GM12892 (cell line): ENCODE measurements at regions not wholly inside any gene's neighbourhood (a gene's known extent, or its start where the extent isn't known, plus 50 kb on each side); places are given as distances from the start of the nearest gene placed in this dataset.
"Not testable (repeated sequence)": the region's sequence is repeated elsewhere in the genome, so short reads cannot be mapped to it uniquely, and the experiment has no call there.

Experiments
- DNase-seq: peaks from one replicate; pipeline ENCODE4 v3.0.0; 2011; ENCODE audit not compliant: insufficient read length
- FAIRE-seq: peaks from 2 replicates; lab custom pipeline; 2011; peaks lifted over from hg19 to GRCh38; lab: Jason Lieb, UNC
- POLR2A ChIP-seq: IDR thresholded peaks from 2 replicates; pipeline ENCODE4 v1.6.1; 2011; ENCODE audit warnings: low read depth, low read length, control low read depth
- POLR2AphosphoS5 ChIP-seq: IDR thresholded peaks from 2 replicates; pipeline ENCODE4 v1.6.1; 2011; ENCODE audit warnings: low read depth, low read length, control low read depth
- TAF1 ChIP-seq: IDR thresholded peaks from 2 replicates; pipeline ENCODE4 v1.6.1; 2011; ENCODE audit warnings: low read depth, mild to moderate bottlenecking, control low read depth, low read length, borderline replicate concordance

DNA sequence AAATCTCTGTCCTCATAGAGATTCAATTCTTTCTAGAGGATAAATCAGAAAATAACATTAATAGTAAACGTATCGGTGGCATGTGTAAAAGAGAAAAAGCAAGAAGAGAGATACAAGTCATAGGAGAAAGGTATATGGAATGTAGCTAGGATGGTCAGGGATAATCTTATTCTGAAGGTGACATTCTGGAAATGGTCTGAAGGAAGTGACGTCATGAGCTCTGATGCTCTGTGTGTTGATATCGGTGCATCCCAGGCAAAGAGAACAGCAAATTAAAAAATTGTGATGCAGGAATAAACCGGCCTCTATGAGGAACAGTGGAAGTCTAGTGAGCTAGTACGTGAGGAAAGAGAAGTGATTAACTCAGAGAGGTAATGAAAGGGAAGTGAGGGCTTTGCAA is 1215.8 kb downstream of the CNTNAP5 start:
- no peak for DNase-seq
- TF ChIP-seq TAF1 (no peak), POLR2AphosphoS5 (no peak), POLR2A (no peak)
- FAIRE-seq, result no peak

DNA sequence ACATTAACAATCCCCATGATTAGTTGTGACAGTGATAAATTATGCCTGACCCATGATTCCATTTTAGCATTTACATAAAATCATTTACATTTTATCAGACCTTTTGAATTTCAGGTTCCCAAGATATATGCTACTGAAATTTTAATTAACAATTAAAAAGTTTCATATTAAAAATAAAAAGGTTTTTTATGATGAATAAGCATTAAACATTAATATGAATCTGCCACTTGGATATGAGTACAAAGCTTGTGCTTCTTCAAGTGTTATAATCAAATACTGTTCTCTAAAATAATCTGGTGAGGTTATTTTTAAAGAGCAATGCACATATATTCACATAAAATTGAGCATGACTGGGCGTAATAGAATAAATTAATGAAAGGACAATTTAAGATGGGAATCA is 1218.0 kb downstream of the CNTNAP5 start:
- no peak for TF ChIP-seq POLR2A
- no peak for TF ChIP-seq POLR2AphosphoS5
- no peak for TF ChIP-seq TAF1
- FAIRE-seq (no peak), DNase-seq (no peak)

DNA sequence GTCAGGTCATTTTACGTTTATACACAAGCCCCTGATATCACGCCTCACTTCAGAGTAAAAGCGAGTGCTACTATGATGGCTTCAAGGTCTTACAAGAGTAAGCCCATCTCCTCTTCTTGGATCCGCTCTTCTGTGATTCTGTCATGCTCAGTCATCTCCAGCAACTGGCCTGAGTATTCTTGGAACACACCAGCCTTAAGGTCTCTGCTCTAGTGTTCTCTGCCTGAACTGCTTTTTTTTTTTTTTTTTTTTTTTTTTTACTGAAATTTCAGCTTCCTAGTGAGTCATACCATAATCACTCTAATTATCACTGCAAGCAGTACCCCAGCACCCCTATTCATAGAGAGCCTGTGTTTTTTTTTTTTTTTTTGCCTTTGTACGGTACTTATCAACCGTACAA is 1228.9 kb downstream of the CNTNAP5 start:
- DNase-seq, result no peak
- no peak for FAIRE-seq
- TF ChIP-seq POLR2AphosphoS5 (no peak), POLR2A (no peak), TAF1 (no peak)

DNA sequence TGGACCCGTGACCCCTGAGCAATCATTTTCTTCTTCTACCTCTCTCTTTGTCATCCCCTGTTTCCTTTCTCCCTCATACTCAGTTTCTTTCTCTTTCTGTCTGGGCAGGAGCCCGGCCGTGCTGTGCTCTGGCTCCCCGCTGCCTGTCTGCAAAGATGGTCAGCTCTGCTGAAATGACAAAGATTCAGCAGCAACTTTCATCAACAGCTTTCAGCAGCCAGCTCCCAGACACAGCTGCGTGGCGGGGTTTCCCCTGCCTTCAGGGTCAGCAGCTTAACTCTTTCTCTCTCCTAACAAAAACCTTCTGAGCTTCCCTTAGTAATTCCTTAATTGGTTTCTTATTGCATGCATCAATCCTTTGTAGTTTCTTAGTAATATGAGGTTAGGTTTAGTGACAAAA is 1234.4 kb downstream of the CNTNAP5 start:
- DNase-seq (no peak), FAIRE-seq (no peak)
- TF ChIP-seq TAF1, result no peak
- TF ChIP-seq POLR2A, result no peak
- TF ChIP-seq POLR2AphosphoS5, result no peak

DNA sequence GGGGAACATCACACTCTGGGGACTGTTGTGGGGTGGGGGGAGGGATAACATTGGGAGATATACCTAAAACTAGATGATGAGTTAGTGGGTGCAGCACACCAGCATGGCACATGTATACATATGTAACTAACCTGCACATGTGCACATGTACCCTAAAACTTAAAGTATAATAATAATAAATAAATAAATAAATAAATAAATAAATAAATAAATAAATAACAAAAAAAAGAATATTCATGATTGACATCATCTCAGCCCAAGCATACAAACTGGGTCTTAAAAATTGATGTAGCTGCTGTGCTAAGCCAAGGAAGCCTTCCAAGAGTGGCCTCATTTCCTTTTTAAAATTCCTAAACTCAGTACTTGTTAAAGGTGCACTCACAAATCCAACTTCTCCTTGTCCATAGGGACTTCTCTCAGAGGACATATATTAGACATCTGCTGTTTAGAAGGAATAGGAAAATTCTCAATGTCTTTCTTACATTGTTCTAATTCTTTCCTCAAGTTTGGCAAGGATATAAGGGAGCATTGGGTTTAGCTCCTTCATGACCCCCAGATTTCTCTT is 1235.4 kb downstream of the CNTNAP5 start:
- not testable (repeated sequence) for FAIRE-seq, DNase-seq

DNA sequence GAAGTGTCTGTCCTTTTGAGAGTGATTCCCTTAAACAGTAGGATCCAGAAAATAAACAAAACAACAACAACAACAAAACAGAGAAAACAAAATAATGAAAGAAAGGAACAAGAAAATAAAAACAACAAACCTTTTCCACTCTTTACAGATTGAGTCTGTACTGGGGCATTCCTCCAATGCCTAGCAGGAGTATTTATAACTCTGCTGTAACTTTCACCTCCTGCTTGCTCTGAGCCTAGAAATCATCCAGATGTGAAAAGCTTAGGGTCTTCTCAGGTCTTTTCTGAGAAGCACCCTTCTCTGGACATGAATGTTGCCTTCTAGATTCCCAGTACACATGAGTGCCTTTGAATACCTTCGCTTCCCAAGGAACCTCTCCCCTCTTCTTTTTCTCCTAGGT is 1239.4 kb downstream of the CNTNAP5 start:
- TF ChIP-seq TAF1 (no peak), POLR2AphosphoS5 (no peak), POLR2A (no peak)
- FAIRE-seq (no peak), DNase-seq (no peak)

DNA sequence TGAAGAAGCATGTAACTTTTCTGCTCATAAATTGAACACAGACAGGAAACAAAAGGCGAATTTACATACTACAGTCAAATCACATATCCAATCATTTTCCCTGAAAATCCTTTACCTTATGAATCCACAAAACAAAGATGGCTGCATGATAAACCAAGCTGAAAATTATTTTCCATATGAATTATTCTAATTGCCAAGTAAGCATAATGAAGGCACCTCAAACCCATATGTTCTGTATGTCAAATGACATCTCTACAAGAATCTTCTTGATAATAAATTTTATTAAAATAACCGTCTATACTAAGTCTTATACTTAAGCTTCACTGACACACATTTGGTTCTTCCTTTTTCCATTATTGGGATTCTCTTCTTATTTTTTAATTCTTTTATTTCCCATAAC is 1242.6 kb downstream of the CNTNAP5 start:
- TF ChIP-seq POLR2AphosphoS5 (no peak), TAF1 (no peak), POLR2A (no peak)
- FAIRE-seq (no peak), DNase-seq (no peak)

DNA sequence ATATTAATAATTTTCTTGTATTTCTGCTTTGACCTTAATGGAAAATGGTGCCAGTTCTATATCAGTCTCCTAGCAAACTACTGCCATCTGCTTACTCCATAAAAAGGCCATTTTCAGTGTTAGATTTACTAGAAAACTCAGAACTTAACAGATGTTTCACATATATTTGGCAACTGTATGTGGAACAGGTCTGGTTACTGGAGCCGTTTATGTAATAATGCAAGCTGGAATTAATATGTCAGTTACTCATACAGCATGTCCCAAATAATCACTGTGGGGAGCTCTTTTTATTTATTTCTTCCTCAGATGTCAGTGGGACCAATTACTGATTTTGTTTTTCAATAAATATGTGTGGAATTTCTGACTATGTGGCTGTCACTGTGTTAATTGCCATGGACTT is 1247.6 kb downstream of the CNTNAP5 start:
- TF ChIP-seq POLR2A (no peak), POLR2AphosphoS5 (no peak), TAF1 (no peak)
- DNase-seq (no peak), FAIRE-seq (no peak)

DNA sequence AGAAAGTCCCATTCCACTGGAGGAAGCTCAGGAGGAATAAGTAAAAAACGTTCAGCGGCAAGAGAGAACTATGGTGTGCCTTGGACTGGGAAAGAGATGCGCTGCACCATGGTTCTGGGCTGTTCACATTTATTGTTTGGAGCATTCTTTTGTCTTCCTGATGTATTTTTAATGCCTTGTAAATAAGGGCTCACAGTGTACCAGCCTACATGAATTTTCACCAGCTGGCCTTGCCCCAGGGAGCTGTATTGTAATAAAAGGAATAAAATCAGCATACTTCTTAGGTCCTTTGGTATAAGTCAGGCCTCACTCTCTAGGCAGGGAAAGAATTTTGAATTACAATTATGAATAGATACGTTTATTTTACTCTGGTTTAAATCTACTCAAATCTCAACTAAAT is 1249.6 kb downstream of the CNTNAP5 start:
- DNase-seq (no peak), FAIRE-seq (no peak)
- TF ChIP-seq TAF1 (no peak), POLR2AphosphoS5 (no peak), POLR2A (no peak)

DNA sequence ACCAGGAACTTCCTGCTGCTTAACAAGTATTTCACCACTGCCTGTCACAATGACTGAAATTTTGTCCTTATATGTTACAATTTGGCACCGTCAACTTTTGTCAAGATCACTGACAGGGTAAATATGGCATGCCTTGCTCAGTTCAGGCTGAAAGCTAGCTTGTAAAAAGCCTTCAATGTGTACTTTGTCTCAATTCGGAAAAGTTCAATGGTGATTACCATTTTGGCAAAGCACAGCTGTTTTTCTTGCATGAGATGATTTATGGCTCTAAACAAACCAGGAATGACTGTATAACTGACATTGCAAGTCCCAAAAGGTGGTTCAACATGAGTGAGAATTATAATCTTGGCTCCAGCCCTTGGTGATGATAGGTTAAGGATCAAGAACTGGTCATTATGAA is 1255.2 kb downstream of the CNTNAP5 start:
- TF ChIP-seq TAF1, result no peak
- TF ChIP-seq POLR2AphosphoS5, result no peak
- TF ChIP-seq POLR2A, result no peak
- DNase-seq (no peak), FAIRE-seq (no peak)

DNA sequence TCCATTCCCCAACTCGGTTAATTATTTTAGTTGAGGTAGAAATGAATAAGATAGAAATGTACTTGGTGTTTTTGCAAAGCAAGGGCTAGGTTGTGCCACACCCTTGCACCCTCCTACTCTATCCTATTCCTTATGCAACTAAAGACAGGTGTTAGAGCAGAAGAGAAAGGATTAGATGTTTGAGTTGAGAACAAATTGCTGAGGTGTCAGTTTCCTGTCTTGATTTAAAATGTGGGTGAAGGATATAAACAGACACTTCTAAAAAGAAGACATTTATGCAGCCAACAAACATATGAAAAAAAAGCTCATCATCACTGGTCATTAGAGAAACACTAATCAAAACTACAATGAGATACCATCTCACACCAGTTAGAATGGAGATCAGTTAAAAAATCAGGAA is 1256.2 kb downstream of the CNTNAP5 start:
- DNase-seq (no peak), FAIRE-seq (no peak)
- TF ChIP-seq POLR2A, result no peak
- no peak for TF ChIP-seq TAF1
- no peak for TF ChIP-seq POLR2AphosphoS5

DNA sequence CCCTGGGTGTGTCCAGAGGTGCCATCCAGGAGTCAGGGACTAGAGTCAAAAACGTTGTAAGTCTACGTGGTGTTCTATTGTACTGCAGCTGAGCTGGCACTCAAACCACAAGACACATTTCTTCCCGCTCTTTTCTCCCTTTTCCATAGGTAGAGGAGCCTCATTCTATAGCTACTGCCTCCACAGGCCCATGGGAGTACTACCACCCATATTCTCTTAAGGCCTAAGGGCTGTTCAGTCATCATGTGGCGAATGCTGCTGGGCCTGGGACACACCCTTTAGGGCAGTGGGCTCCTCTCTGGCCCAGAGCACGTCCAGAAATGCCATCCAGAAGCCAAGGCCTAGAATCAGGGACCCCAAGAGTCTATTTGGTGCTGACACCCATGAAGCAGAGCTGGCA is 1271.7 kb downstream of the CNTNAP5 start:
- FAIRE-seq, result no peak
- TF ChIP-seq POLR2A (no peak), TAF1 (no peak), POLR2AphosphoS5 (no peak)
- no peak for DNase-seq
